ENCODE measurements at regions not wholly inside any gene's neighbourhood (a gene's known extent, or its start where the extent isn't known, plus 50 kb on each side); places are given as distances from the start of the nearest gene placed in this dataset.

- Histone ChIP-seq H3K4me3 (ENCODE audit: low read depth in 1 of 2, low read length in 2 of 2) (no peak overlapping the region), H3K4me1 (ENCODE audit: insufficient read depth, low read length) (no peaks in the 10 kb centered on the region), H3K27ac (ENCODE audit: low read depth, low read length) (no peak overlapping the region), H3K9ac (ENCODE audit: low read length) (no peak overlapping the region), H3K36me3 (ENCODE audit: insufficient read depth, low read length) (no peaks in the 10 kb centered on the region), H3K9me3 (ENCODE audit: low read length) (no peaks in the 10 kb centered on the region), H3K27me3 (ENCODE audit: control insufficient read depth in 1 of 2, insufficient read depth in 2 of 2, low read length in 2 of 2) (no peaks in the 10 kb centered on the region)
These were observed 191.0 kb upstream of the BET1 start for GRCh38 chr7:94195201-94195600.

DNA sequence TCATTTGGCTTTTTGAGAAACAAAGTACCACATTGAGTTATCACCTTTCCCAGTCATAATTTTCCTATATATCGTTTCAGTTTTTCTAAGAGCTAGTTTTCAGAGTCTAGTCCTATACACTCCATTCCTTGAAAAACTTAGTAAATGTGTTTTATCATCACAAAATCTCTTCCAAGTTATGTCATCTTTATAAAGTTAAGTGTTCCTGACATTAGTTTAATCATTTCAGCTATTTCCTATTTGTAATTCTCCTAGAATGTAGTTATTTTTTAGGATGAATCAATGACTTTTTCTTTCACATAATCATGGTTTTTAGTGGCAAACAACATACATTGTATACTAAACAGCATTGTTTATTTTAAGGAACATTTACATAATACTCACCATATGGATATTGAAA lies 191.7 kb upstream of the BET1 start:
- no peaks in the 10 kb centered on the region for H3K36me3 ChIP-seq (ENCODE audit: insufficient read depth, low read length)
- no peak overlapping the region for H3K9ac ChIP-seq (ENCODE audit: low read length)
- H3K4me3 ChIP-seq (ENCODE audit: low read depth in 1 of 2, low read length in 2 of 2): no peak overlapping the region
- H3K27ac ChIP-seq (ENCODE audit: low read depth, low read length): no peak overlapping the region
- no peaks in the 10 kb centered on the region for H3K27me3 ChIP-seq (ENCODE audit: control insufficient read depth in 1 of 2, insufficient read depth in 2 of 2, low read length in 2 of 2)
- H3K4me1 ChIP-seq (ENCODE audit: insufficient read depth, low read length): no peaks in the 10 kb centered on the region
- no peaks in the 10 kb centered on the region for H3K9me3 ChIP-seq (ENCODE audit: low read length)

GRCh38 chr7:94205529-94205928 lies 189.2 kb upstream of the COL1A2 start:
- H3K9me3 ChIP-seq (ENCODE audit: low read length): peaks cover 4% of the 10 kb centered on the region
- H3K27me3 ChIP-seq (ENCODE audit: control insufficient read depth in 1 of 2, insufficient read depth in 2 of 2, low read length in 2 of 2): no peaks in the 10 kb centered on the region
- no peak overlapping the region for H3K9ac ChIP-seq (ENCODE audit: low read length)
- H3K27ac ChIP-seq (ENCODE audit: low read depth, low read length): no peak overlapping the region
- H3K36me3 ChIP-seq (ENCODE audit: insufficient read depth, low read length): no peaks in the 10 kb centered on the region
- no peaks in the 10 kb centered on the region for H3K4me1 ChIP-seq (ENCODE audit: insufficient read depth, low read length)
- H3K4me3 ChIP-seq (ENCODE audit: low read depth in 1 of 2, low read length in 2 of 2): no peak overlapping the region

- Histone ChIP-seq H3K27me3 (ENCODE audit: control insufficient read depth in 1 of 2, insufficient read depth in 2 of 2, low read length in 2 of 2) (no peaks in the 10 kb centered on the region), H3K9me3 (ENCODE audit: low read length) (peaks cover 4% of the 10 kb centered on the region), H3K9ac (ENCODE audit: low read length) (no peak overlapping the region), H3K27ac (ENCODE audit: low read depth, low read length) (no peak overlapping the region), H3K36me3 (ENCODE audit: insufficient read depth, low read length) (no peaks in the 10 kb centered on the region), H3K4me3 (ENCODE audit: low read depth in 1 of 2, low read length in 2 of 2) (no peak overlapping the region), H3K4me1 (ENCODE audit: insufficient read depth, low read length) (no peaks in the 10 kb centered on the region)
These were observed 188.4 kb upstream of the COL1A2 start for GRCh38 chr7:94206295-94206694.

GRCh38 chr7:94212160-94212559 lies 182.5 kb upstream of the COL1A2 start:
- Histone ChIP-seq H3K27ac (ENCODE audit: low read depth, low read length) (no peak overlapping the region), H3K27me3 (ENCODE audit: control insufficient read depth in 1 of 2, insufficient read depth in 2 of 2, low read length in 2 of 2) (no peaks in the 10 kb centered on the region), H3K4me3 (ENCODE audit: low read depth in 1 of 2, low read length in 2 of 2) (no peak overlapping the region), H3K36me3 (ENCODE audit: insufficient read depth, low read length) (no peaks in the 10 kb centered on the region), H3K4me1 (ENCODE audit: insufficient read depth, low read length) (no peaks in the 10 kb centered on the region), H3K9ac (ENCODE audit: low read length) (no peak overlapping the region), H3K9me3 (ENCODE audit: low read length) (peaks cover 4% of the 10 kb centered on the region)

- Histone ChIP-seq H3K9ac (ENCODE audit: low read length) (no peak overlapping the region), H3K9me3 (ENCODE audit: low read length) (no peaks in the 10 kb centered on the region), H3K27me3 (ENCODE audit: control insufficient read depth in 1 of 2, insufficient read depth in 2 of 2, low read length in 2 of 2) (no peaks in the 10 kb centered on the region), H3K27ac (ENCODE audit: low read depth, low read length) (no peak overlapping the region), H3K36me3 (ENCODE audit: insufficient read depth, low read length) (no peaks in the 10 kb centered on the region), H3K4me1 (ENCODE audit: insufficient read depth, low read length) (no peaks in the 10 kb centered on the region), H3K4me3 (ENCODE audit: low read depth in 1 of 2, low read length in 2 of 2) (no peak overlapping the region)
These were observed 177.7 kb upstream of the COL1A2 start for GRCh38 chr7:94216944-94217461.

DNA sequence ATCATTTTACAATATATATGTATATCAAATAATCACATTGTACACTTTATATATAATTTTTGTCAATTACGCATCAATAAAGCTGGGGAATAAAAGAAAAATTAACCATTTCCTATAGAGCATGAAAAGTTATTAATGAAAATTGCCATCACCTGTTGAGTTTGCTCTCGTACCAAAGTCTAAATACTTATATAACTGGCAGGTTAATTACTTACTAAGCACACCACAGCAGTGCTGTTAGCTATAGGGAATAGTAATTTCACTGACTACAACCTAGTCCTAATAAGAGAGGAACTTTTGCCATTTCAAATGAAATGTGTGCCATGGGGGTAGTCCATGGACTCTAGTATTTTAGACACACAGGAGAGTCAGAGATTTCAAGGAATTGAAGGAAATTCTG lies 176.9 kb upstream of the COL1A2 start:
- H3K9me3 ChIP-seq (ENCODE audit: low read length): no peaks in the 10 kb centered on the region
- no peak overlapping the region for H3K9ac ChIP-seq (ENCODE audit: low read length)
- H3K36me3 ChIP-seq (ENCODE audit: insufficient read depth, low read length): no peaks in the 10 kb centered on the region
- no peak overlapping the region for H3K4me3 ChIP-seq (ENCODE audit: low read depth in 1 of 2, low read length in 2 of 2)
- H3K4me1 ChIP-seq (ENCODE audit: insufficient read depth, low read length): no peaks in the 10 kb centered on the region
- H3K27ac ChIP-seq (ENCODE audit: low read depth, low read length): no peak overlapping the region
- no peaks in the 10 kb centered on the region for H3K27me3 ChIP-seq (ENCODE audit: control insufficient read depth in 1 of 2, insufficient read depth in 2 of 2, low read length in 2 of 2)

DNA sequence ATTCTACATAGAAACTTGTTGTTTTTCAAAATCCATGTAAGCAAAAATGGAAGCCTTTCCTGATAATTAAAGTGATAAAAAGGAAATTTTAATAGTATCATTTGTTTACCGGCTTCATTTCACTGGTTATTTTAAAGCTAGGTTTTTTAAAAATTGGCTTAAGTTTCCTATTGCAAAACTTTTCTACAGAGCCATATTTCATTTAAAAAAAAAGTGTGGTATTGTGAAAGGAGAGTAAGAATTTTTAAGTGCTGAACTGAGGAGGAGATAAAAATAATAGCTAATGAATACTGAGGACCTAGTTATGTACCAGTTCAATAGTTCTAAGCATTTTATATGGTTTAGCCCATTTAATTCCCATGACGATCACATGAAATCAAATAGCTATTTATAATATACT lies 172.2 kb upstream of the COL1A2 start:
- H3K4me1 ChIP-seq (ENCODE audit: insufficient read depth, low read length): no peaks in the 10 kb centered on the region
- H3K4me3 ChIP-seq (ENCODE audit: low read depth in 1 of 2, low read length in 2 of 2): no peak overlapping the region
- no peaks in the 10 kb centered on the region for H3K27me3 ChIP-seq (ENCODE audit: control insufficient read depth in 1 of 2, insufficient read depth in 2 of 2, low read length in 2 of 2)
- no peak overlapping the region for H3K27ac ChIP-seq (ENCODE audit: low read depth, low read length)
- H3K36me3 ChIP-seq (ENCODE audit: insufficient read depth, low read length): no peaks in the 10 kb centered on the region
- no peak overlapping the region for H3K9ac ChIP-seq (ENCODE audit: low read length)
- no peaks in the 10 kb centered on the region for H3K9me3 ChIP-seq (ENCODE audit: low read length)

DNA sequence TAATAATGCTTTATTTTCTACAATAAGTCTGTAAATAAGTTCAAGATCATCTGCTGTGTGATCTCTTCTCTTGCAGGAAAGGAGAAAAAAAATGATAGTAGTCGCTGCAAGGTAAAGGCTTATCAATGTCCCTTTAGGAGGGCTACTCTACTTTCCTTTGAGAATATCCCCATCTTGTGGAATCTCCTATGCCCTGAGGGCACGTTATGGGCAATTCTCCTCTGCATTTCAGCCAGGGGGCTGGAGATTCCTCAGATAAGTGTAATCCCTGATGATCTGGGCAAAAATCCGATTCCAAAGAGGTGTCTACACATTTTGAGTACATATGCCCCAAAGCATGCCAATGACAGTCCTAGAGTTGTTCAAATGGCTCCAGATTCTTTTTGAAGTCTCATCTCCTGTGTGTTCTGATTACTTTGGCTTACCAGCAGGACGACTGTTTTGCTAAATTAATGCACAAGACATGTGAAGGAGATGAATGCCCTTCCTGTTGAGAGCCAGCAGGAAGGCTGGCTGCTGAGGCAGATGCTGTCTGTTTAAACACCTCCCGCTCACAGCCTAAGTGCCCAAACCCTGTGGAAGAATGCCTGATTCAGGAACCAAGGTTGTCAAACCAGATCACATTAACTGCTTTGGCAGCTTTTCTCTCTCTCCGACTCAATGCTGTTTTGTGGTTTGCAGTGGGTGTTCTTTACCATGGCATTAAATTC lies 171.2 kb upstream of the COL1A2 start:
- no peaks in the 10 kb centered on the region for H3K9me3 ChIP-seq (ENCODE audit: low read length)
- H3K4me1 ChIP-seq (ENCODE audit: insufficient read depth, low read length): no peaks in the 10 kb centered on the region
- H3K4me3 ChIP-seq (ENCODE audit: low read depth in 1 of 2, low read length in 2 of 2): no peak overlapping the region
- H3K36me3 ChIP-seq (ENCODE audit: insufficient read depth, low read length): no peaks in the 10 kb centered on the region
- no peaks in the 10 kb centered on the region for H3K27me3 ChIP-seq (ENCODE audit: control insufficient read depth in 1 of 2, insufficient read depth in 2 of 2, low read length in 2 of 2)
- H3K27ac ChIP-seq (ENCODE audit: low read depth, low read length): no peak overlapping the region
- no peak overlapping the region for H3K9ac ChIP-seq (ENCODE audit: low read length)

- Histone ChIP-seq H3K27ac (ENCODE audit: low read depth, low read length) (no peak overlapping the region), H3K9ac (ENCODE audit: low read length) (no peak overlapping the region), H3K27me3 (ENCODE audit: control insufficient read depth in 1 of 2, insufficient read depth in 2 of 2, low read length in 2 of 2) (no peaks in the 10 kb centered on the region), H3K4me1 (ENCODE audit: insufficient read depth, low read length) (no peaks in the 10 kb centered on the region), H3K36me3 (ENCODE audit: insufficient read depth, low read length) (no peaks in the 10 kb centered on the region), H3K4me3 (ENCODE audit: low read depth in 1 of 2, low read length in 2 of 2) (no peak overlapping the region), H3K9me3 (ENCODE audit: low read length) (no peaks in the 10 kb centered on the region)
These were observed 166.5 kb upstream of the COL1A2 start for GRCh38 chr7:94228223-94228622.

- Histone ChIP-seq H3K27me3 (ENCODE audit: control insufficient read depth in 1 of 2, insufficient read depth in 2 of 2, low read length in 2 of 2) (no peaks in the 10 kb centered on the region), H3K9ac (ENCODE audit: low read length) (no peak overlapping the region), H3K4me1 (ENCODE audit: insufficient read depth, low read length) (no peaks in the 10 kb centered on the region), H3K9me3 (ENCODE audit: low read length) (no peaks in the 10 kb centered on the region), H3K36me3 (ENCODE audit: insufficient read depth, low read length) (no peaks in the 10 kb centered on the region), H3K4me3 (ENCODE audit: low read depth in 1 of 2, low read length in 2 of 2) (no peak overlapping the region), H3K27ac (ENCODE audit: low read depth, low read length) (no peak overlapping the region)
These were observed 166.0 kb upstream of the COL1A2 start for GRCh38 chr7:94228678-94229077.

DNA sequence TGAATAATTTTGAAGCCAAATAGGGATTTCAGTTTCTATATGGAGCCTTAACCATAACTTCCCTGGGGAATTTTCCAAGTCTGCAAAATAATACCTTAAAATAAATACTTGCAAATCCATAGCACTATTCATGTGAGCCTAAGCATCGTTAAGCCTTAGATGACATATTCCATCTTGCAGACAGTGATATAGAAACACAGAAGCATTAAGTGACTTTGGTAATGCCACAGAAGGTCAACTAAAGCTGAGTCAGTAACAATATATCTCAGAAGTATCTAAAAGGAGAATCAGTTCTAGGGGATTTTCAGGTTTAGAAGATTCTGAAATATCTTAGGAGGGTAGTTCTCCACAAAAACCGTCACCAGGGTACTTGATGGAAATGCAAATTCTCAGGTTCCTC lies 163.4 kb upstream of the COL1A2 start:
- no peak overlapping the region for H3K9ac ChIP-seq (ENCODE audit: low read length)
- no peaks in the 10 kb centered on the region for H3K36me3 ChIP-seq (ENCODE audit: insufficient read depth, low read length)
- no peak overlapping the region for H3K27ac ChIP-seq (ENCODE audit: low read depth, low read length)
- no peak overlapping the region for H3K4me3 ChIP-seq (ENCODE audit: low read depth in 1 of 2, low read length in 2 of 2)
- no peaks in the 10 kb centered on the region for H3K4me1 ChIP-seq (ENCODE audit: insufficient read depth, low read length)
- no peaks in the 10 kb centered on the region for H3K27me3 ChIP-seq (ENCODE audit: control insufficient read depth in 1 of 2, insufficient read depth in 2 of 2, low read length in 2 of 2)
- no peaks in the 10 kb centered on the region for H3K9me3 ChIP-seq (ENCODE audit: low read length)
